ENCODE measurements at regions not wholly inside any gene's neighbourhood (a gene's known extent, or its start where the extent isn't known, plus 50 kb on each side); places are given as distances from the start of the nearest gene placed in this dataset.

GRCh38 chr17:34825884-34826283 lies 135.4 kb downstream of the CCT6B start:
- no peak overlapping the region for H3K4me3 ChIP-seq (ENCODE audit: low read length)
- WGBS: 73% methylated on average over 6 of the region's 6 CpGs
- H3K27ac ChIP-seq (ENCODE audit: low read length): no peak overlapping the region
- no peaks in the 10 kb centered on the region for H3K9me3 ChIP-seq (ENCODE audit: control insufficient read depth, low read length)
- H3K4me1 ChIP-seq (ENCODE audit: control insufficient read depth, insufficient read depth, low read length): no peaks in the 10 kb centered on the region
- intact Hi-C loops (cut with DNase I): no loop called here
- ATAC-seq (no peak), DNase-seq (no peak)
- H3K27me3 ChIP-seq (ENCODE audit: control insufficient read depth, insufficient read depth): no peaks in the 10 kb centered on the region

GRCh38 chr17:34825102-34825501 lies 136.2 kb downstream of the CCT6B start:
- 91% methylated on average over 1 of the region's 1 CpG for WGBS
- Histone ChIP-seq H3K27me3 (ENCODE audit: control insufficient read depth, insufficient read depth) (no peaks in the 10 kb centered on the region), H3K4me1 (ENCODE audit: control insufficient read depth, insufficient read depth, low read length) (no peaks in the 10 kb centered on the region), H3K27ac (ENCODE audit: low read length) (no peak overlapping the region), H3K9me3 (ENCODE audit: control insufficient read depth, low read length) (no peaks in the 10 kb centered on the region), H3K4me3 (ENCODE audit: low read length) (no peak overlapping the region)
- ATAC-seq (no peak), DNase-seq (no peak)
- intact Hi-C loops (cut with DNase I): no loop called here

GRCh38 chr17:34823023-34823422 lies 138.2 kb downstream of the CCT6B start:
- WGBS: 55% methylated on average over 6 of the region's 6 CpGs
- intact Hi-C loops (cut with DNase I): no loop called here
- Histone ChIP-seq H3K27me3 (ENCODE audit: control insufficient read depth, insufficient read depth) (no peaks in the 10 kb centered on the region), H3K9me3 (ENCODE audit: control insufficient read depth, low read length) (no peaks in the 10 kb centered on the region), H3K27ac (ENCODE audit: low read length) (no peak overlapping the region), H3K4me1 (ENCODE audit: control insufficient read depth, insufficient read depth, low read length) (no peaks in the 10 kb centered on the region), H3K4me3 (ENCODE audit: low read length) (no peak overlapping the region)
- DNase-seq (no peak), ATAC-seq (no peak)

- Histone ChIP-seq H3K27ac (ENCODE audit: low read length) (no peak overlapping the region), H3K27me3 (ENCODE audit: control insufficient read depth, insufficient read depth) (no peaks in the 10 kb centered on the region), H3K4me1 (ENCODE audit: control insufficient read depth, insufficient read depth, low read length) (no peaks in the 10 kb centered on the region), H3K4me3 (ENCODE audit: low read length) (no peak overlapping the region), H3K9me3 (ENCODE audit: control insufficient read depth, low read length) (no peaks in the 10 kb centered on the region)
- ATAC-seq (no peak), DNase-seq (no peak)
- 52% methylated on average over 10 of the region's 10 CpGs for WGBS
- intact Hi-C loops (cut with DNase I): no loop called here
Measured at GRCh38 chr17:34822007-34822739, 139.1 kb downstream of the CCT6B start.

GRCh38 chr17:34820922-34821321 lies 140.3 kb downstream of the CCT6B start:
- H3K27me3 ChIP-seq (ENCODE audit: control insufficient read depth, insufficient read depth): no peaks in the 10 kb centered on the region
- H3K27ac ChIP-seq (ENCODE audit: low read length): no peak overlapping the region
- DNase-seq: no peak
- intact Hi-C loops (cut with DNase I): no loop called here
- WGBS: 26% methylated on average over 4 of the region's 4 CpGs
- no peak overlapping the region for H3K4me3 ChIP-seq (ENCODE audit: low read length)
- no peaks in the 10 kb centered on the region for H3K9me3 ChIP-seq (ENCODE audit: control insufficient read depth, low read length)
- ATAC-seq: no peak
- no peaks in the 10 kb centered on the region for H3K4me1 ChIP-seq (ENCODE audit: control insufficient read depth, insufficient read depth, low read length)

GRCh38 chr17:34820248-34820801 lies 140.9 kb downstream of the CCT6B start:
- no peak for ATAC-seq
- no peak overlapping the region for H3K27ac ChIP-seq (ENCODE audit: low read length)
- H3K27me3 ChIP-seq (ENCODE audit: control insufficient read depth, insufficient read depth): no peaks in the 10 kb centered on the region
- DNase-seq: no peak
- intact Hi-C loops (cut with DNase I): no loop called here
- H3K4me3 ChIP-seq (ENCODE audit: low read length): no peak overlapping the region
- H3K9me3 ChIP-seq (ENCODE audit: control insufficient read depth, low read length): no peaks in the 10 kb centered on the region
- WGBS: 23% methylated on average over 8 of the region's 8 CpGs
- H3K4me1 ChIP-seq (ENCODE audit: control insufficient read depth, insufficient read depth, low read length): no peaks in the 10 kb centered on the region

- Histone ChIP-seq H3K27me3 (ENCODE audit: control insufficient read depth, insufficient read depth) (no peaks in the 10 kb centered on the region), H3K9me3 (ENCODE audit: control insufficient read depth, low read length) (no peaks in the 10 kb centered on the region), H3K4me1 (ENCODE audit: control insufficient read depth, insufficient read depth, low read length) (no peaks in the 10 kb centered on the region), H3K27ac (ENCODE audit: low read length) (no peak overlapping the region), H3K4me3 (ENCODE audit: low read length) (no peak overlapping the region)
- intact Hi-C loops (cut with DNase I): no loop called here
- WGBS: 82% methylated on average over 8 of the region's 8 CpGs
- DNase-seq (no peak), ATAC-seq (no peak)
Measured at GRCh38 chr17:34817252-34818035, 143.8 kb downstream of the CCT6B start.

- ATAC-seq: no peak
- no peaks in the 10 kb centered on the region for H3K9me3 ChIP-seq (ENCODE audit: control insufficient read depth, low read length)
- intact Hi-C loops (cut with DNase I): no loop called here
- no peak overlapping the region for H3K27ac ChIP-seq (ENCODE audit: low read length)
- DNase-seq: no peak
- H3K4me3 ChIP-seq (ENCODE audit: low read length): no peak overlapping the region
- H3K27me3 ChIP-seq (ENCODE audit: control insufficient read depth, insufficient read depth): no peaks in the 10 kb centered on the region
- H3K4me1 ChIP-seq (ENCODE audit: control insufficient read depth, insufficient read depth, low read length): no peaks in the 10 kb centered on the region
- 67% methylated on average over 5 of the region's 5 CpGs for WGBS
Measured at GRCh38 chr17:34816848-34817247, 144.4 kb downstream of the CCT6B start.

GRCh38 chr17:34813290-34813689 lies 148.0 kb downstream of the CCT6B start:
- no peaks in the 10 kb centered on the region for H3K9me3 ChIP-seq (ENCODE audit: control insufficient read depth, low read length)
- 53% methylated on average over 5 of the region's 5 CpGs for WGBS

GRCh38 chr17:34811561-34811960 lies 149.7 kb downstream of the CCT6B start:
- H3K4me3 ChIP-seq (ENCODE audit: low read length): no peak overlapping the region
- no peak overlapping the region for H3K27ac ChIP-seq (ENCODE audit: low read length)
- intact Hi-C loops (cut with DNase I): no loop called here
- H3K4me1 ChIP-seq (ENCODE audit: control insufficient read depth, insufficient read depth, low read length): no peaks in the 10 kb centered on the region
- H3K9me3 ChIP-seq (ENCODE audit: control insufficient read depth, low read length): no peaks in the 10 kb centered on the region
- DNase-seq (no peak), ATAC-seq (no peak)
- 76% methylated on average over 5 of the region's 5 CpGs for WGBS
- no peaks in the 10 kb centered on the region for H3K27me3 ChIP-seq (ENCODE audit: control insufficient read depth, insufficient read depth)

More at GRCh38 chr17:34813290-34813689, 148.0 kb downstream of the CCT6B start:
- H3K4me3 ChIP-seq (ENCODE audit: low read length): no peak overlapping the region
- no peaks in the 10 kb centered on the region for H3K4me1 ChIP-seq (ENCODE audit: control insufficient read depth, insufficient read depth, low read length)
- intact Hi-C loops (cut with DNase I): no loop called here
- no peak for DNase-seq
- ATAC-seq: no peak
- no peaks in the 10 kb centered on the region for H3K27me3 ChIP-seq (ENCODE audit: control insufficient read depth, insufficient read depth)
- H3K27ac ChIP-seq (ENCODE audit: low read length): no peak overlapping the region

- intact Hi-C loops (cut with DNase I): no loop called here
Measured at GRCh38 chr17:34800661-34801060, 160.6 kb downstream of the CCT6B start.

More at GRCh38 chr17:34800661-34801060, 160.6 kb downstream of the CCT6B start:
- ATAC-seq (no peak), DNase-seq (no peak)
- H3K4me3 ChIP-seq (ENCODE audit: low read length): no peak overlapping the region
- no peaks in the 10 kb centered on the region for H3K27me3 ChIP-seq (ENCODE audit: control insufficient read depth, insufficient read depth)
- peaks cover 2% of the 10 kb centered on the region for H3K9me3 ChIP-seq (ENCODE audit: control insufficient read depth, low read length)
- H3K27ac ChIP-seq (ENCODE audit: low read length): no peak overlapping the region
- WGBS: 53% methylated on average over 1 of the region's 1 CpG
- H3K4me1 ChIP-seq (ENCODE audit: control insufficient read depth, insufficient read depth, low read length): no peaks in the 10 kb centered on the region

All from right cardiac atrium (tissue), 5 donors.